ENCODE measurements at regions not wholly inside any gene's neighbourhood (a gene's known extent, or its start where the extent isn't known, plus 50 kb on each side); places are given as distances from the start of the nearest gene placed in this dataset.

DNA sequence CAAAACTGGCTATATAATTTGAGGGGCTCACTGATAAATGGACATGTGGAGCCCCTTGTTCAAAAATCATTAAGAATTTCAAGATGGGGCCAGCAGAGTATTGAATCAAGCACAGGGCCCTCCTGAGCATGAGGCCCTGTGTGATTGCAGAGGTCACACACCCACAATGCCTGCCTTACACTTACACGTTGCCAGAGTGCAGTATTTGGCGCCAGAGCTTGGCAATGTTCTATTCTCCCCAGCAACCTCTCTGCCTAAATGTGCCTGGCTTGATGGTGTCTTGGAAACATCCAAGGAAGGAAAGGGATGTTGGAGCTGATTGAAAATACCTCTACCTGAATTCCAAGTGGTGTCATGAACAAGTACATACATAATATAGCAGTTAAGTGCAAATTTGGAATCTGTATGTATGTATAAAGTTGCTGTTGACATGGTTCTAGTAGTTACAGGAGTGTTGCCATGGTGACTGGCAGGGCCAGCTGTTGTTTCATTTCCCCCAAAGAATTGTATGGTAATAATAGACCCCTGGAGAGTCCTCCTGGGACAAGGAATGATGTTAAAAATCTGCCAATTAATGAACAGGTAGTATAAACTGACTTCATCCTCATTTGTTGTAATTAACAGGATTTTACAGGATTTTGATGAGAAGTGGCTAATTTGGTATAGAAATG is 205.7 kb upstream of the NAV2 start:
- TF ChIP-seq, protein P1, sequence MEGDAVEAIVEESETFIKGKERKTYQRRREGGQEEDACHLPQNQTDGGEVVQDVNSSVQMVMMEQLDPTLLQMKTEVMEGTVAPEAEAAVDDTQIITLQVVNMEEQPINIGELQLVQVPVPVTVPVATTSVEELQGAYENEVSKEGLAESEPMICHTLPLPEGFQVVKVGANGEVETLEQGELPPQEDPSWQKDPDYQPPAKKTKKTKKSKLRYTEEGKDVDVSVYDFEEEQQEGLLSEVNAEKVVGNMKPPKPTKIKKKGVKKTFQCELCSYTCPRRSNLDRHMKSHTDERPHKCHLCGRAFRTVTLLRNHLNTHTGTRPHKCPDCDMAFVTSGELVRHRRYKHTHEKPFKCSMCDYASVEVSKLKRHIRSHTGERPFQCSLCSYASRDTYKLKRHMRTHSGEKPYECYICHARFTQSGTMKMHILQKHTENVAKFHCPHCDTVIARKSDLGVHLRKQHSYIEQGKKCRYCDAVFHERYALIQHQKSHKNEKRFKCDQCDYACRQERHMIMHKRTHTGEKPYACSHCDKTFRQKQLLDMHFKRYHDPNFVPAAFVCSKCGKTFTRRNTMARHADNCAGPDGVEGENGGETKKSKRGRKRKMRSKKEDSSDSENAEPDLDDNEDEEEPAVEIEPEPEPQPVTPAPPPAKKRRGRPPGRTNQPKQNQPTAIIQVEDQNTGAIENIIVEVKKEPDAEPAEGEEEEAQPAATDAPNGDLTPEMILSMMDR (IDR thresholded peaks at IDR 0.05) = no peak
- TF ChIP-seq POLR2A (IDR thresholded peaks at IDR 0.05) = no peak
